ENCODE measurements at regions not wholly inside any gene's neighbourhood (a gene's known extent, or its start where the extent isn't known, plus 50 kb on each side); places are given as distances from the start of the nearest gene placed in this dataset.

- Histone ChIP-seq H2BK20ac (ENCODE audit: low read length) (no peak overlapping the region), H3K4me1 (replicated peaks in 1 of 4; ENCODE audit: control insufficient read depth in 3 of 4, insufficient read depth in 4 of 4, low read length in 3 of 4) (no peaks in the 10 kb centered on the region), H3K23me2 (ENCODE audit: low read depth, low read length) (no peaks in the 10 kb centered on the region), H2BK120ac (replicated peaks; ENCODE audit: low read depth, low read length) (no peak overlapping the region), H4K8ac (ENCODE audit: extremely low read depth, insufficient read depth, low read length) (no peak overlapping the region), H4K20me1 (replicated peaks in 1 of 2; ENCODE audit: control insufficient read depth in 1 of 2, insufficient read depth in 2 of 2, low read length in 2 of 2) (no peaks in the 10 kb centered on the region), H3K18ac (ENCODE audit: extremely low read depth, low read length) (no peak overlapping the region), H3K79me1 (ENCODE audit: low read depth, low read length) (no peaks in the 10 kb centered on the region), H3K4me3 (ENCODE audit: extremely low read depth in 1 of 4, insufficient read depth in 2 of 4, low read depth in 3 of 4, low read length in 4 of 4) (no peak overlapping the region), H3K23ac (ENCODE audit: insufficient read length) (no peak overlapping the region), H2AFZ (ENCODE audit: low read length) (no peak overlapping the region), H2BK12ac (ENCODE audit: low read depth, low read length) (no peak overlapping the region), H3K9me3 (ENCODE audit: insufficient read depth in 2 of 2, low read depth in 1 of 2, low read length in 1 of 2) (peaks cover 0 to 8% of the 10 kb centered on the region in 2 experiments; a peak in 3 of 4 replicates), H3K36me3 (ENCODE audit: control insufficient read depth in 2 of 4, insufficient read depth in 4 of 4, low read length in 3 of 4) (no peaks in the 10 kb centered on the region), H2BK5ac (ENCODE audit: low read depth, low read length) (no peak overlapping the region), H3K14ac (ENCODE audit: insufficient read length) (no peak overlapping the region), H3K4me2 (ENCODE audit: insufficient read depth in 1 of 2, low read depth in 2 of 2, low read length in 2 of 2) (no peak overlapping the region), H3K56ac (replicated peaks; ENCODE audit: insufficient read length, low read depth, low read length) (no peak overlapping the region), H2AK5ac (ENCODE audit: low read depth, low read length) (no peak overlapping the region), H4K91ac (replicated peaks; ENCODE audit: insufficient read length, low read length) (no peak overlapping the region), H4K5ac (ENCODE audit: insufficient read length, low read depth, low read length) (no peak overlapping the region), H3K27me3 (replicated peaks in 1 of 4; ENCODE audit: control insufficient read depth in 3 of 4, extremely low read depth in 1 of 4, insufficient read depth in 3 of 4, low read length in 3 of 4) (no peaks in the 10 kb centered on the region), H3K4ac (replicated peaks; ENCODE audit: insufficient read length, low read depth, low read length) (no peak overlapping the region), H2BK15ac (ENCODE audit: low read length) (no peak overlapping the region), H3K79me2 (ENCODE audit: control insufficient read depth in 1 of 2, insufficient read depth in 2 of 2, low read length in 2 of 2) (no peaks in the 10 kb centered on the region), H3K9ac (replicated peaks in 1 of 4; ENCODE audit: extremely low read depth in 1 of 4, low read depth in 3 of 4, low read length in 3 of 4) (no peak overlapping the region), H3K27ac (ENCODE audit: low read depth, low read length) (no peak overlapping the region)
- ChIA-PET CTCF (ENCODE audit: partially characterized antibody) (no interaction called here), POLR2A (ENCODE audit: partially characterized antibody) (interaction anchor here (0.7 kb wide), 1 partner anchor 504 kb away, joined by 3 read pairs; no protein-coding TSS in a partner anchor)
- DNase-seq (ENCODE audit: low read depth in 1 of 2, low spot score in 2 of 2) (no peak), FAIRE-seq (no peak)
- WGBS, 2 experiments (ENCODE audit: extremely low coverage in 1 of 2, insufficient coverage in 1 of 2, insufficient read length in 1 of 2, insufficient replicate concordance in 2 of 2, low coverage in 1 of 2, low lambda C conversion rate in 2 of 2, missing lambda C conversion rate in 1 of 2), result 91% methylated on average over 13 of the region's 13 CpGs; no CpG with 5 or more reads in 1 of the 2 experiments
- TF ChIP-seq TEAD4 (IDR thresholded peaks at IDR 0.05; ENCODE audit: low read depth, low read length) (no peak), CEBPB (IDR thresholded peaks at IDR 0.05; ENCODE audit: low read depth, low read length) (no peak), JUND (IDR thresholded peaks at IDR 0.05; ENCODE audit: low read length) (no peak), RFX5 (IDR thresholded peaks at IDR 0.05; ENCODE audit: borderline replicate concordance, low read depth, low read length) (no peak), FOSL1 (IDR thresholded peaks at IDR 0.05; ENCODE audit: insufficient read depth, low read depth, low read length) (no peak)
Observed at GRCh38 chr12:60594035-60594711, 998.3 kb downstream of the SLC16A7 start.
